ENCODE measurements at regions not wholly inside any gene's neighbourhood (a gene's known extent, or its start where the extent isn't known, plus 50 kb on each side); places are given as distances from the start of the nearest gene placed in this dataset.

DNA sequence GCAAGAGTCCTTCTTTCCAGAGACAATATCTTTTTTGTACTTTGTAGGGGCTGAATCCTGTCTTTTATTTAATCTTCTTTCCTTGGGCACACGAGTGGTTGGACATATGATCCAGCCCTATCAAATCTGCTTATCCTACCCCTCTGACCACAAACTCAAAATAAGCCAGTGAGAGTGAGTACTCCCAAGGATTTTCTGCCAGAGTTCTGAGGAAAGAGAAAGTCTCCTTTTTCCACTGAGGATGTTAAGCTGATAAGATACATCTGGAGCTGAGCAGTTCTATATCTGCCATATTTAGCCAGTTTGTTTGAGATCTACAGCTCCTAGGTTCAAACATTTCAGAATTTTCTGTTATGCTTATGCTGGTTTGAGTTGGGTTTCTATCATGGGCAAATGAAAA is 134.8 kb upstream of the NWD2 start:
- Histone ChIP-seq H3K27ac (ENCODE audit: low read depth in 1 of 2, low read length in 1 of 2) (no peak overlapping the region), H3K9me3 (ENCODE audit: control insufficient read depth in 2 of 2, insufficient read depth in 1 of 2, low read length in 1 of 2) (no peaks in the 10 kb centered on the region), H3K27me3 (ENCODE audit: control insufficient read depth in 2 of 2, insufficient read depth in 1 of 2, low read length in 1 of 2) (no peaks in the 10 kb centered on the region), H3K4me1 (ENCODE audit: control insufficient read depth in 2 of 2, insufficient read depth in 2 of 2, low read length in 2 of 2) (no peaks in the 10 kb centered on the region), H3K4me3 (ENCODE audit: low read length in 2 of 2) (no peak overlapping the region), H3K36me3 (ENCODE audit: control insufficient read depth in 2 of 2, insufficient read depth in 2 of 2, low read length in 1 of 2) (no peaks in the 10 kb centered on the region)
- no peak for DNase-seq (ENCODE audit: low read depth in 6 of 9, low spot score in 9 of 9)
- WGBS = 56% methylated on average over 1 of the region's 1 CpG

DNA sequence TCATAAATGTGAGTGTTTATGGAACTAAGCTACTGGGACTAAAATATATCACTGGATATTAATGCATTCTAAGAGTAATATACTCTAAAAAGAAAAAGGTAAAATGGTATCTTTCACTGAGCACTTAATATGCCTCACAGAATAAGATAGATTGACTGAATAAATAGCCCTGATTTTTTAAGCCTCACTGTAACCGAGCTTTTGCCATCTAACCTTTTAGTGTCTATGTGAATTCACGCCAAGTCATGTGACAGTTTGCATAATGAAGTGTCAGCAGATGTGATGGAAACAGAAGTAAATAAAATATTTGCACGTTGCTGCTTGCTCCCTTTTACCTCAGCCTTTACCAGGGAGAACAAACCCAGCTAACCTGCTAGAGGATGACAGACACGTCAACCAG is 119.7 kb upstream of the NWD2 start:
- H3K9me3 ChIP-seq (ENCODE audit: control insufficient read depth in 2 of 2, insufficient read depth in 1 of 2, low read length in 1 of 2) = no peaks in the 10 kb centered on the region
- no peaks in the 10 kb centered on the region for H3K4me1 ChIP-seq (ENCODE audit: control insufficient read depth in 2 of 2, insufficient read depth in 2 of 2, low read length in 2 of 2)
- H3K4me3 ChIP-seq (ENCODE audit: low read length in 2 of 2) = no peak overlapping the region
- H3K27me3 ChIP-seq (ENCODE audit: control insufficient read depth in 2 of 2, insufficient read depth in 1 of 2, low read length in 1 of 2) = no peaks in the 10 kb centered on the region
- no peak for DNase-seq (ENCODE audit: low read depth in 6 of 9, low spot score in 9 of 9)
- no peaks in the 10 kb centered on the region for H3K36me3 ChIP-seq (ENCODE audit: control insufficient read depth in 2 of 2, insufficient read depth in 2 of 2, low read length in 1 of 2)
- 95% methylated on average over 4 of the region's 4 CpGs for WGBS
- H3K27ac ChIP-seq (ENCODE audit: low read depth in 1 of 2, low read length in 1 of 2) = no peak overlapping the region

DNA sequence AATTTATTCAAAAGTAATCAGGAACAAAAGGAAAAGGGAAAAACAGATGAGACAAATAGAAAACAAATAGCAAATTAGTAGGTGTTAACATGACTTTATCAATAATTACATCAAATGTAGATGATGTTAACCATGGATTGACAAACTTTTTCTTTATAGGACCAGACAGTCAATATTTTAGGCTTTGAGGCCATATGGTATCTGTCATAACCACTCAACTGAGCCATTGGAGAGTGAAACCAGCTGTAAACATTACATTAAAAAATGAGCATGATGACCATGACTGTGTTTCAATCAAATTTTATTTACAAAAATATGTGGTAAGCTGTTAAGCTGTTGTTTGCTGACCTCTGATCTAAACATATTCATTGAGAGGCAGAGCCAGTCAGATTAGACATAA is 118.5 kb upstream of the NWD2 start:
- DNase-seq (ENCODE audit: low read depth in 6 of 9, low spot score in 9 of 9) = no peak

DNA sequence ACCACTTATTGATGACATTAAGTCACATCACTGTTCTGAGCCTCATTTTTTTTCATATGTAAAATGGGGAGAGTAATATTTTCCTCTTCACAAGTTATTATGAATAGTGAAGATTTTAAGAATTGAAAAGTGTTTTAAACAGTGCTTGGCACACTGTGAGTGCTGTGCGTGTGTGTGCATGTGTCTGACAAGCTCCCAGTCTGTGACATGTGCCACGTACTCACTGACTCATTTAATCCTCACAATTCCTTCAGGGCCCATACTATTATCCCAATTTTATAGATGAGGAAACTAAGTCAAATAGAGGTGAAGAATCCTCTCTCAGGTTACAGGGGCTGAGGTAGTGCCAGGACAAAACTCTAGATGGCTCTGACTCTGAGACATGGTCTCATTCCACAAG is 114.1 kb upstream of the NWD2 start:
- Histone ChIP-seq H3K27me3 (ENCODE audit: control insufficient read depth in 2 of 2, insufficient read depth in 1 of 2, low read length in 1 of 2) (no peaks in the 10 kb centered on the region), H3K4me1 (ENCODE audit: control insufficient read depth in 2 of 2, insufficient read depth in 2 of 2, low read length in 2 of 2) (no peaks in the 10 kb centered on the region), H3K9me3 (ENCODE audit: control insufficient read depth in 2 of 2, insufficient read depth in 1 of 2, low read length in 1 of 2) (no peaks in the 10 kb centered on the region), H3K36me3 (ENCODE audit: control insufficient read depth in 2 of 2, insufficient read depth in 2 of 2, low read length in 1 of 2) (no peaks in the 10 kb centered on the region), H3K4me3 (ENCODE audit: low read length in 2 of 2) (no peak overlapping the region), H3K27ac (ENCODE audit: low read depth in 1 of 2, low read length in 1 of 2) (no peak overlapping the region)
- no peak for DNase-seq (ENCODE audit: low read depth in 6 of 9, low spot score in 9 of 9)
- WGBS = 92% methylated on average over 2 of the region's 2 CpGs

More for the DNA sequence above, 118.5 kb upstream of the NWD2 start:
- H3K4me1 ChIP-seq (ENCODE audit: control insufficient read depth in 2 of 2, insufficient read depth in 2 of 2, low read length in 2 of 2) = no peaks in the 10 kb centered on the region
- H3K9me3 ChIP-seq (ENCODE audit: control insufficient read depth in 2 of 2, insufficient read depth in 1 of 2, low read length in 1 of 2) = no peaks in the 10 kb centered on the region
- H3K36me3 ChIP-seq (ENCODE audit: control insufficient read depth in 2 of 2, insufficient read depth in 2 of 2, low read length in 1 of 2) = no peaks in the 10 kb centered on the region
- no peak overlapping the region for H3K27ac ChIP-seq (ENCODE audit: low read depth in 1 of 2, low read length in 1 of 2)
- no peak overlapping the region for H3K4me3 ChIP-seq (ENCODE audit: low read length in 2 of 2)
- H3K27me3 ChIP-seq (ENCODE audit: control insufficient read depth in 2 of 2, insufficient read depth in 1 of 2, low read length in 1 of 2) = no peaks in the 10 kb centered on the region

DNA sequence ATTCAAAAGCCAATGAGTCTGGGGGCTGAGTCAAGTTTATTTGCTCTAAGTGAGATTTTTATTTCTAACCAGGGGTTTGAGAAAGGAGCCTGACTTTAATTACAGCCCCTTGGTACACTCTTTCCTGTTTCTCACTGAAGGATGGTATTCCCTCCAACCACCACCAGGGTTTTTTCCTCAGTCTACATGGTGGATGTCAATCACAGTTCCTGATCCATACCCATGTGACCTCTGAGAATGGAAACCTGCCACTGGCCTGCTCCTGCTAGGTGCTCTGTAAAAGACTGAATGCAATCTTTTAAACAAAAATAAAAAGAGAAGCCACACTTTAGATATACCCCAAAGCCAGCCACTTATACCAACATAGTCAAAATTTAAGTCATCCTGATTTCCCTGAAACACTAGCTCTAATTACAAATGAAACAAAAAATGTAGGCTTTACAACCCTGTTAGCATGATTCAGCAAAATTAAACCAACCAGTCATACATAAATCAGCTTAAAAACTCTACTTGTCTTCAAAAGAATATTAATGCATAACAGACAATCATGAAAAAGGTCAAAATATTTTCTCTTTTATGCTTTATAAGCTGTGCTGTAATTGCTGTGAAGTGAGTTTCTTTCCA is 112.1 kb upstream of the NWD2 start:
- no peak overlapping the region for H3K27ac ChIP-seq (ENCODE audit: low read depth in 1 of 2, low read length in 1 of 2)
- no peaks in the 10 kb centered on the region for H3K4me1 ChIP-seq (ENCODE audit: control insufficient read depth in 2 of 2, insufficient read depth in 2 of 2, low read length in 2 of 2)
- no peaks in the 10 kb centered on the region for H3K9me3 ChIP-seq (ENCODE audit: control insufficient read depth in 2 of 2, insufficient read depth in 1 of 2, low read length in 1 of 2)
- no peaks in the 10 kb centered on the region for H3K36me3 ChIP-seq (ENCODE audit: control insufficient read depth in 2 of 2, insufficient read depth in 2 of 2, low read length in 1 of 2)
- no peaks in the 10 kb centered on the region for H3K27me3 ChIP-seq (ENCODE audit: control insufficient read depth in 2 of 2, insufficient read depth in 1 of 2, low read length in 1 of 2)
- no peak overlapping the region for H3K4me3 ChIP-seq (ENCODE audit: low read length in 2 of 2)
- no peak for DNase-seq (ENCODE audit: low read depth in 6 of 9, low spot score in 9 of 9)

DNA sequence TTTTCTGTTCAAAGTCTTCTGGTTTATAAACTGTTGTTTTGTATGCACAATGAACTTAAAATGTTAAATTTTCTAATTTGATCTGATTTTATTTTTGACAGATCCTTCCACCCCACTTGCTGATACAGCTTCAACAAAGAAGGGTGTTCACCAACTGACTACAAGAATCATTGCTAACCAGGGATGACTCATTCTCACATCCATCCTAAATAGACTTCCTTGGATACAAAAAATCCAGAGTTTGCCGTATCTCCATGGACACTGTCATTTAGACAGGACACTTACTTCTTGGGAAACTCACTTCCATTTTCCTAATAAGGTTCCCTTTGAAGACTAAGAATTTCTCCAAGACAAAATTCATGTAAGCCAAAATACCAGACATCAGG is 111.6 kb upstream of the NWD2 start:
- 92% methylated on average over 1 of the region's 1 CpG for whole genome bisulfite sequencing
- Histone ChIP-seq H3K36me3 (ENCODE audit: control insufficient read depth in 2 of 2, insufficient read depth in 2 of 2, low read length in 1 of 2) (no peaks in the 10 kb centered on the region), H3K4me3 (ENCODE audit: low read length in 2 of 2) (no peak overlapping the region), H3K4me1 (ENCODE audit: control insufficient read depth in 2 of 2, insufficient read depth in 2 of 2, low read length in 2 of 2) (no peaks in the 10 kb centered on the region), H3K27ac (ENCODE audit: low read depth in 1 of 2, low read length in 1 of 2) (no peak overlapping the region), H3K27me3 (ENCODE audit: control insufficient read depth in 2 of 2, insufficient read depth in 1 of 2, low read length in 1 of 2) (no peaks in the 10 kb centered on the region), H3K9me3 (ENCODE audit: control insufficient read depth in 2 of 2, insufficient read depth in 1 of 2, low read length in 1 of 2) (no peaks in the 10 kb centered on the region)
- DNase-seq (ENCODE audit: low read depth in 6 of 9, low spot score in 9 of 9) = no peak

DNA sequence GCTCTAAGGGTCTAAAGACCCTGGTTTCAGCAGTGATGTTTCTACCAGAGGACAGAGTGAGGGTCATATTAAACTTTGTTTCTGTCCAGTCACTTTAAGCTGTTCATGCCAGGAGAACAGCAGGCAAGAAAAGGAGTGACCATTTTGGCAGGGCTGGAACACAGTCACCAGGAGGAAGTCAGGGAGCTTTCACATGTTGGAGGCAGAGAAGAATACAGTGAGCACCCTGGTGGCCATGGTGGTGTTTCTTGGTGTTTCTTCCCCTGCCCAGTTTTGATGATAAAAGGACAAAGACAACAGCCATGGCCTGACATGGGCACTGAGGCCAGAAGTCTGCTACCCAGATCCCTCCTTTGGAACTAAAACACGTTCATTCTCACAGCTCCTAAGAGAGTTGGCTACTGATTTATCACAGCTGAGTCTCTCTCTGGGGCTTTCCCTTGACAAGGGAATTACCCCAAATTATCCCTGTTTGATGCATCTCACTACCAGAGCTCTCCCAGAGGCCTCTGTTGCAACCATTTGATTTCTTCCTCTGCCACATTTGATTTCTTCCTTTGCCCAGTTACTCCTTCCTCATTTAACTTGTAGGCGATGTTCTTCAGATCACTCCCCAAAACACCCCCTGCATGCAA is 106.4 kb upstream of the NWD2 start:
- WGBS = 90% methylated on average over 2 of the region's 2 CpGs
- no peaks in the 10 kb centered on the region for H3K4me1 ChIP-seq (ENCODE audit: control insufficient read depth in 2 of 2, insufficient read depth in 2 of 2, low read length in 2 of 2)
- no peak for DNase-seq (ENCODE audit: low read depth in 6 of 9, low spot score in 9 of 9)
- no peak overlapping the region for H3K27ac ChIP-seq (ENCODE audit: low read depth in 1 of 2, low read length in 1 of 2)
- no peaks in the 10 kb centered on the region for H3K9me3 ChIP-seq (ENCODE audit: control insufficient read depth in 2 of 2, insufficient read depth in 1 of 2, low read length in 1 of 2)
- no peak overlapping the region for H3K4me3 ChIP-seq (ENCODE audit: low read length in 2 of 2)
- H3K36me3 ChIP-seq (ENCODE audit: control insufficient read depth in 2 of 2, insufficient read depth in 2 of 2, low read length in 1 of 2) = no peaks in the 10 kb centered on the region
- no peaks in the 10 kb centered on the region for H3K27me3 ChIP-seq (ENCODE audit: control insufficient read depth in 2 of 2, insufficient read depth in 1 of 2, low read length in 1 of 2)

DNA sequence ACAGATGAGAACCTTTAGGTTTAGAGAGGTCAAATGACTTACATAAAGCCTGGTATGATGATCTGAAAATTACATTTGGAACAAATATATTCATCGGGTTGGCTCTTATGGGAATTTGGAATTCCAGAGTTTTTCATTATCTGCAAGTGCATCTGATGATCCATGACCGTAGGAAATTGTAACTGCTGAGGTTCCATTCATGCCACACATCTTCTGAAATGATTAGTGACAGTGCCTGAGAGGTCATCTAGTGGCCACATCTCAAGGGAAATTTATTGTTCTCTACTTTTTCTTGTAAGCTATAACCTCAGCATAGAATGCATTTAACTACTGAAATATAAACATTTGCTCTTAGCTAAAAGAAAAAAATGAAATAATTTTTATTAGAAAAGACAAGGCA is 105.8 kb upstream of the NWD2 start:
- Histone ChIP-seq H3K4me3 (ENCODE audit: low read length in 2 of 2) (no peak overlapping the region), H3K9me3 (ENCODE audit: control insufficient read depth in 2 of 2, insufficient read depth in 1 of 2, low read length in 1 of 2) (no peaks in the 10 kb centered on the region), H3K27me3 (ENCODE audit: control insufficient read depth in 2 of 2, insufficient read depth in 1 of 2, low read length in 1 of 2) (no peaks in the 10 kb centered on the region), H3K4me1 (ENCODE audit: control insufficient read depth in 2 of 2, insufficient read depth in 2 of 2, low read length in 2 of 2) (no peaks in the 10 kb centered on the region), H3K27ac (ENCODE audit: low read depth in 1 of 2, low read length in 1 of 2) (no peak overlapping the region), H3K36me3 (ENCODE audit: control insufficient read depth in 2 of 2, insufficient read depth in 2 of 2, low read length in 1 of 2) (no peaks in the 10 kb centered on the region)
- 70% methylated on average over 2 of the region's 2 CpGs for whole genome bisulfite sequencing
- no peak for DNase-seq (ENCODE audit: low read depth in 6 of 9, low spot score in 9 of 9)

DNA sequence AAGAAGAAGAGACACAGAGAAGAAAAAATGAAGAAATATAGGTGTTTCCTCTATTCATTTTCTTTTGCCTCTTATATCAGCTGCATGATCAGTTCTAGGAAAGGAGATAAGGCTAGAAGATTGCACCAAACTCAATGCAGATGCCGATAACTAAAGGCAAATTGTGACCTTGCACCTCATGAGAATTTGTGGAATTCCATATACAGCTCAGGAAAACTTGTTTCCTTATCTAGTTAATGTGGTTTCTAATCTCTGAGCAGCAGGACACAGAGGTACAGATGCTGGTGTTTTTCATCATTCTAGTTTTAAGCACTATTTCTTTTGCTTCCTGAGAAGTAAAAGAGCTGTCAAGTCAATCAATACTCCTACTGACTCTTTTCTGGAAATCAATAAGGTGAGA is 104.6 kb upstream of the NWD2 start:
- Histone ChIP-seq H3K4me3 (ENCODE audit: low read length in 2 of 2) (no peak overlapping the region), H3K4me1 (ENCODE audit: control insufficient read depth in 2 of 2, insufficient read depth in 2 of 2, low read length in 2 of 2) (no peaks in the 10 kb centered on the region), H3K27me3 (ENCODE audit: control insufficient read depth in 2 of 2, insufficient read depth in 1 of 2, low read length in 1 of 2) (no peaks in the 10 kb centered on the region), H3K27ac (ENCODE audit: low read depth in 1 of 2, low read length in 1 of 2) (no peak overlapping the region), H3K36me3 (ENCODE audit: control insufficient read depth in 2 of 2, insufficient read depth in 2 of 2, low read length in 1 of 2) (no peaks in the 10 kb centered on the region), H3K9me3 (ENCODE audit: control insufficient read depth in 2 of 2, insufficient read depth in 1 of 2, low read length in 1 of 2) (no peaks in the 10 kb centered on the region)
- DNase-seq (ENCODE audit: low read depth in 6 of 9, low spot score in 9 of 9) = no peak
- 11% methylated on average over 1 of the region's 1 CpG for whole genome bisulfite sequencing
